ENCODE measurements at regions not wholly inside any gene's neighbourhood (a gene's known extent, or its start where the extent isn't known, plus 50 kb on each side); places are given as distances from the start of the nearest gene placed in this dataset.
A peak's percentile ranks its signal among the peaks of the same experiment; 100 is the strongest.

DNA sequence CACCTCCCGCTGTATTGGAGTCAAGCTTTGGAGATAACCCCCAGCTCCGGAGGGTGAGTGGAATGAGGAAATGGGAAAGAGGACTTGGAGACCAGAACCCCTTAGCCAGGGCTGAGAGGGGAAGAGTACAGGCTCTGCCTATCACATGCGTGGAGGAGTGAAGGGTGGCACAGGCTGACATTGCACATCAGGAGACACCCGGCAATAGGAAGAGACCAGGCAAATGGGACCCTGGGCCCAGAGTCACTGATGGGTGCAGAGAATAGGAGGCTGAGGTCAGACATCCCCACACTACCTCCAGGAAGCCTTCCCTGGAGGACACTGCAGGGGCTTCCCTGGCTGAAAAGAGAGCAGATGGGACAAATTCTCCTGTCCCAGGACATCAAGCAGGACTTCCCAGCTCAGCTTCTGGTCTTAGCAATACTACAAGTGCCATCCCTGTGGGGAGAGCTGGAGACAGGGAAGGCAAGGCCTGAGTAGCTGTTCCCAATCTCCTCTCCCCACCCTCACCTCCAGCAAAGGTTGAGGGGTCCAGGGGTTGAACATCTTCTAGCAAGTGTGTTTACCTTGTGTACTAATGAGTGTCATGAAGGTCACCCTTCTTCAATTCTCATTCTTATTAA lies 160.7 kb downstream of the BUD13 start:
- in situ Hi-C loops (cut with HindIII; ENCODE audit: low pct_unique_long_range_greater_than_20kb, low sequenced_read_pairs): no loop called here
- DNase-seq (ENCODE audit: low read depth): no peak

DNA sequence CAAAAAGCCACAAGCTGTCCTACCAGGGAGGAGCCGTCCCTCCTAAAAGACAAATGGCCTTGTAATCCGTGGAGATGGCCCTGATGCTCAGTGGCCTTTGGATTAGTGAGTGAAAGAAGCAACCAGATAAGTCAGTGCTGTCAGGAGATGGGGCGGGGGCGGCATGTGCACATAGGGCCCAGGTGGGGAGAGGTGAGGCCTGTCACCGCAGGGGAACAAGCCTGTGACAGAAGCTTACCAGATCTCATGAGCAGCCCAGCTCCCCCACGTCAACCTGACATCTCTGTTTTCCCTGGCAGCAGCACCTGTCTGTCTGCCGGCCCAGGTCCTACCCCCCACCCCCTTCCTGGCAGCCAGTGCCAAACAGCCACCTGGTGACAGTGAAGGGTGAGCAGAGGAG lies 162.6 kb downstream of the BUD13 start:
- no peak for DNase-seq (ENCODE audit: low read depth)
- in situ Hi-C loops (cut with HindIII; ENCODE audit: low pct_unique_long_range_greater_than_20kb, low sequenced_read_pairs): no loop called here

DNA sequence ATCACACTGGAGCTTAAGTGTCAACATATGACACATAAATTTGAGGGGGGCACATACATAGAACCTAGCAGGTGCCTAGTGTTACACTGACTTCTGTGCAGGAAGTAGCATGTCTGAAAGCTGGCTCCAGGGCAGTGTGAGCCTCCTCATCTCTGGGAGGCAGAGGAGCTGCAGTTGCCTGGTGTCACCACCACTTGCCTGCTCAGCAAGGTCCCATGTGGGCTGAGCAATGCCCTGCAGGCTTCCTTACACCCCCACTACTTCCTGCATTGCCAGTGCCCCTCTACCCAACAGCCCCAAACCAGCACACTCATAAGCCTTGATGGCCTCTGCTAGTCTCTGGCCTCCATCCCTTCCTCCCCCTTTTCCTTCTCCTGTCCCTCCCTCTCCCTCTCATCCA lies 165.8 kb downstream of the BUD13 start:
- DNase-seq (ENCODE audit: low read depth): no peak
- in situ Hi-C loops (cut with HindIII; ENCODE audit: low pct_unique_long_range_greater_than_20kb, low sequenced_read_pairs): no loop called here

DNA sequence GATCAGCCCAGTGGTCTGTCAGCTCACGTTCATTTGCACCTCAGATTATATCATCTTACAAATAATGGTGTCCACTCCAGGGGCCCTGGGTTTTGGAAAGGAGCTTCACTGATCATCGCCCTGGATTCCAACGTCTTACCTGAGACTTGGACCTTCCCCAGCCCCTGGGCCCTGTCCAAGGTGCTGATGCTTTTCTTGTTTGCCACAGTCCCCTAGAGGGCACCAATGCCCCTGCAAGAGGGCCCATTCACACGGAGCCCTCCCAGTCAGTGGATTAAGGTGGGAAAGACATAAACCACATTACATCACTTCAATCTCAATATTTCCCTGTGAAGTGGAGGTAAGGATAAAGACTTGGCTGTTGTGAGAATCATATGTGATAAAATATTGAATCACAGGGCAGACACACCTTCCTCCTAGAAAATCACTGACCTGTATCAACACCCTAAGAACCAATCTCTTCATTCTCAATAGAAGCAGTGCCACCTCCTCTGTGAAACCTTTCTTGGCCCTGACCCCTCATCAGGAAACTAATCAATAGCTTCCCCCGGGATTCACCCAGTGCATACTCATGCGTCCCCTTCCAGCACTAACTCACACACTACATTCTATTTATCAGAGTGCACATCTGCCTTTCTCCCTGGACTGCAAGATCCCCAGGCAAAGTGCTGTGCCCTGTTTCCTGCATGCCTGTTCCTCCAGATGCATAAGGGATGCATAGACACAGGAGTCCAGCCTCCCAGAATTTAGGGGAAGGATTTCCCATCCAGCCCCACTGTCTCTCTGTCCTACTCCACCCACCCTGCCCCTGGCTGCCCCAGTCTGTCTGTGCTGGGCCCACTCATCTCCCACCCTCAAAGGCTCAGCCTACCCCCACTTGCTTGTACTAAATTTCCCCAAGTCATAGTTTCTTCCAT lies 167.0 kb downstream of the BUD13 start:
- peak; percentile 47 for DNase-seq (ENCODE audit: low read depth)
- in situ Hi-C loops (cut with HindIII; ENCODE audit: low pct_unique_long_range_greater_than_20kb, low sequenced_read_pairs): no loop called here

DNA sequence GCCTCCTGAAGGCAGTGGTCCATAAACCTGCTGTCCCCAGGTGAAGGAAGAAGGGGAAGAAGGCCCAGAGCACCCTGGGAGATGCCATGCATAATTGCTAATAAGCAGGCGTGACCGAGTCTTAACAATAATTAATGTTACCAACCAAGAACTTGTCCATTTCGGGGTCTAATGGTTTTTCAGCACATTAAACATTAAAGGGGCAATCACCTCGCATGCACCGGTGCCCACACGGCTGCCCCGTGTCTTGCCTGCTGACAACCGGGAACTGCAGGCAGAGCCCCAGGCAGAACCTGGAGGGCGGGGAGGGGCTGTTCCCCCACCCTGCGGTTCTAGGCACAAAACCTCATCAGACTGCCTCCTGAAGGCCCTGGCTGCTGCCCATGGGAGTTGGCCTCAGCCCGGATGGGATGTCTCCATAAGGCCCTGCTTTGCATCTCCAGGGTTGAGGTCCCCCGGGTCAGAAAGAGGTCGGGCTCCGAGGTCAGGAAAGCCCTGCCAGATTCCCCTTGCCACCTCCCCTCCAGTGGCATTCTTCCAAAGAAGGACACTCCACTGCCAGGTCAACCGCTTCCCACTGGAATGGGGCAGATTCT lies 169.0 kb downstream of the BUD13 start:
- in situ Hi-C loops (cut with HindIII; ENCODE audit: low pct_unique_long_range_greater_than_20kb, low sequenced_read_pairs): no loop called here
- DNase-seq (ENCODE audit: low read depth): no peak

DNA sequence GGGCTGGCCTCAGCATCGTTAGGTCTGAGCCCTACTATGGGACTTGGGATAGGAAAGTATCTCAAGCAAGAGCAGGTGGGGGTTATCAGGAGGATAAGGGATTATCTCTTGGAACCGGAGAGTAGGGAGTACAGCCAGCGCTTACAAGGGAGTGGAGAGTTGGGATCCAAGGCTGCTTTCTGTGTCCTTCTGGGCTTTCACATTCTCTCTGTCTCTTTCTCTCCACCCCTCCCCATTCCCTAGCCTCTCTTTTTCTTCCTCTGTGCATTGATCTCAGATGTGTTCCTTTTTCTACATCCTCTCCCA lies 170.2 kb downstream of the BUD13 start:
- in situ Hi-C loops (cut with HindIII; ENCODE audit: low pct_unique_long_range_greater_than_20kb, low sequenced_read_pairs): no loop called here
- no peak for DNase-seq (ENCODE audit: low read depth)

DNA sequence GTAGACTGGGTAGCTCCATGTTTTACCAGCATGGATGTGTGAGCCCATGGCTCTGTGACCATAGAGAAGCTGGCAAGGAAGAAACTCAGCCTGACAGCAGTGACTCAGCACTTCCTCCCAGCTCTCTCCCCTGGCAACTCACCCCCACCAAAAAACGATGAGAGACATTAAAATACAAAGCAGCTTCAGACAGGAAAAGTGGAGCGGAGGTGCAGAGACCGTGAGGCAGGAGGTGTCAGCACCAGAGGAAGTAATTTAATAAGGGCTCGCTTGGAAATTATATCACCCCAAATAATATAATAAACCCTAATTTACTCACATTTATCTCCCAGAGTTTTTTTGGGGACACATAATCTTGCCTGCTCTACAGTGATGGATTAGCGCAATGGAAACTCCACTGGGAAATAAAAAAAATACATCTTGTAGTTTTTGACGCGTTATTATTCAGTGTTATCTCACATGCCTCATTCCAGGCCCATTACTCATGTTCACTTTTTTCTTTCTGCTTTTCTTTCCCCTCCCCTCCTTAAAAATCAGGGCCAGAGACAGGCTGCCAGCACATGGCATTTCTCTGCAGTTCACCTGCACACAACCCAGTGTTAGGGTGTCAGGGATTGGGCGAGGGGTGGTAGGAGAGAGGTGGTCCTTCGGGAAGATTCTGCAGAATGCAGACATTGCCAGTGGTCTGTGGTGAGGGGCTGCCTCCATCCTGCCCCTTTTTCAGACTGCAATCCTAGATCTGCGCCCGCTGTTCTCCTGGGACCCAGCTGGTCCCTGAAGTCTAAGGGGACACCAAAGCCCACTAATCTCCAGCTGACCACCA lies 170.8 kb downstream of the BUD13 start:
- in situ Hi-C loops (cut with HindIII; ENCODE audit: low pct_unique_long_range_greater_than_20kb, low sequenced_read_pairs): no loop called here
- no peak for DNase-seq (ENCODE audit: low read depth)

DNA sequence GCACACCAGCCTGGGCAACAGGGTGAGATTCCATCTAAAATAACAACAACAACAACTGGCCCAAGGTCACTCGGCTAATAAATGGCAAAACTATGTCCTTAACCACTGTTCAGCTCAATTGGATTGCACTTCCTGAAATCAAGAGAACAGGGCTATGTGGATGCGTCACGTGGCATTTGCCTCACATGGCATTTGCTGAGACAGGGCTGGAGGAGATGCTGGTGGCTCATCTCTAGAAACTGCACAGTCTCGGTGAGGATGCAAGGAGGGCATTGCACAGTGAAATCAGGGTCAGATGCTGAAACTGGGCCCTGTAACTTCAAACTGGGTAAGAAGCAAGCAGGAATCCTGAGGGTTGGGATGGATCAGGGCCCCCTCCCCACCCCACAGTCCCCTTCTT lies 171.9 kb downstream of the BUD13 start:
- in situ Hi-C loops (cut with HindIII; ENCODE audit: low pct_unique_long_range_greater_than_20kb, low sequenced_read_pairs): no loop called here
- DNase-seq (ENCODE audit: low read depth): no peak

DNA sequence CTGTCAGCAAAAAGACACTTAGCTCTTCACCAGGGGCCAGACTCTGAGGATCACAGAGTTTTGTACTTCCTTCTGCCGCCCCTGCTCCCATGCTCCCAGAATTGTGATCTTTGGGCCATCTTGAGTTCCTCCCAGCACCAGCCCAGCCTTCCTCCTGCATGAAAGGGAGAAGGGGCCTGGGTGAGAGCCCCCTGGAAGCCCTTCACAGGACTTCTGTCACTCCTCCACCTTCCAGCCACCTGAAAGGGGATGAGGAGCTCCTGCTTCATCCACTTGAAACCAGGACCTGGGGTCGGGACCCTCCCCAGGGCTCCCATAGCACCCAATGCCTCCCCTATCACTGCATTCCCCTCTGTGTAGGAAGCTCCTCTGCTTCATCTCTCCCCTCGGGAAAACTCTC lies 174.2 kb downstream of the BUD13 start:
- DNase-seq (ENCODE audit: low read depth): no peak
- in situ Hi-C loops (cut with HindIII; ENCODE audit: low pct_unique_long_range_greater_than_20kb, low sequenced_read_pairs): no loop called here

DNA sequence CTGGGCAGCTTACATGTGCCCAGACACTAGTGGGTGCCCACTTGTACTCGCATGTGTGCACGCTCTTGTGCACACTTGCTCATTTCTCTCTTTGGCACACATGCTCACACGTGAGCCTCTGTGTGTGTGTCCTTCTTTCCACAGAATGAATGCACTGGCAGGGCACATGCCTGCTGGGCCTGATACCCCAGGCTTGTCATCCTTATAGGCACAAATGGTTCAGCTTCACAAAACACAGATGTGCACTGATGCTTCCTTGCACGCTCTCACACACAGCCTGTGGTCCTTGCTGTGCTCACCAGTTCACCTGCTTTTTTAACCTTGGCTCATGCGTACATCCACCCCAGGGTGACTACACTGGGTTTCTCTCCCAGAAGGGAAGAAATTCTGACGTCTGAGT lies 174.8 kb downstream of the BUD13 start:
- in situ Hi-C loops (cut with HindIII; ENCODE audit: low pct_unique_long_range_greater_than_20kb, low sequenced_read_pairs): no loop called here

DNA sequence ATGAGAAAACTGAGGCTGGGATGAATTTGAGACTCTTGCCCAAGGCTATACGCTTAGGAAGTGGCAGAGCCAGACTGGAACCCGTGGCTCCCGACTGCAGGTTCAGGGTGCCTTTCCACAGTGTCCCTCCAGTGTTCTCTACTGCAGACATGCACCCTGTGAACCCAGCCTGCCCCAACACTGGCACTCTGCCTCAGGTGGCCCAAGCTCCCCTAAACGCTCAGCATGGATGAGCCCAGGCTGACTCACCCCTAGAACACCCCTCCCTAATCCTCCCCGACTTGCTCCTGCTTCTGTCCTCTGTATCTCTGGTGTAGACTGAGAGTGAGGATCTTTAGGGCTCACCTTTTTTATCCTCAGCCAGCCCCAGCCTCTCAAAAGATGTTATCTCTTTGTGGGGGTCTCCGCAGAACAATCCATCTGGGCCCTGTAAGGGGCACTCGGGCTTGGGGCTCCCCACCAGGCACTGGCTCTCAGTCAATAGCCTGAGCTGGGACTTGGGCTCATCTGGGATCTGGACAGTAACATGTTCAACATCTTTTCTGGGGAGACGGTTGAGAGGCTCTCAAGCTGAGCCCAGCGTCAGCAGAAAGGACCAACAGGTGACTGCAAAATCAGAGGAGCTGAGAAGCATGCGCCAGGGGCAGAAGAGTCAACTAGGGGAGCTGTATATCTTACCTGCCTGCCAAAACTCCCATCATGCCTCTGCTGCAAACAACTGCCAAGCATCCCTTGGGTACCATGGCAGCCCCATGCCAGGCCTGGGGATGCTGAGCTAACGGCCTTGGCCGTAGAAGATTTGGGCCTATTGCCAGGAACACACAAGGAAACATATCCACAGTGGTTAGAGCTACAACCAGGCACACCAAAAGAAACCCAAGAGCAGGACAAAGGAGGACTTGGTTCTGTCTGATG lies 176.2 kb downstream of the BUD13 start:
- in situ Hi-C loops (cut with HindIII; ENCODE audit: low pct_unique_long_range_greater_than_20kb, low sequenced_read_pairs): no loop called here
- DNase-seq (ENCODE audit: low read depth): no peak

More for the DNA sequence above, 174.8 kb downstream of the BUD13 start:
- DNase-seq (ENCODE audit: low read depth): no peak

DNA sequence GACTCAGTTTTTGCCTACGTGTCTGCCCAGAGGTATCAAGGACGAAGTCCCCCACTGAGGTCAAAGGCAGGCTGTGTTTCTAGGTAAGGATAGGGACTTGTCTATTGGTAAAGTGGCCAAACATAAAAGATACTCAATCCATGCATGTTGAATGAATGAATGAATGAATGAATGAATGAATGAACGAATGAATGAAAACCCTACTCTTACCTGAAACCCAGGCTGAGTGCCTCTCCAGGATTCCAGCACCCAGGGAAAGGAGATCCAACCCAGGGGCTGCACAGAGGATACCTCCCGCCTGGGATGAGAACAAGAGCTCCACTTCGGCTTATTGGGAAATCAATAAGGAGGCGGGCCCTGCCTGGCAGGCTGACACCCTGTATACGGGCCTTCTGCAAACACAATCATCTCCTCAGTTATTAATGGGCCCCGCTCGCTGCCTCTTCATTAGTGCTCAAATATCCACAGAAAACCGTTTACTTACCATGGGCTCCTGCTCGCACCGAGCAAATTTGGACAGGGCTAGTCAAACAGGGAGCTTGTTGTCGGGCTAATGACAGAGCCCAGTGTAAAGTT lies 177.4 kb downstream of the BUD13 start:
- DNase-seq (ENCODE audit: low read depth): no peak
- in situ Hi-C loops (cut with HindIII; ENCODE audit: low pct_unique_long_range_greater_than_20kb, low sequenced_read_pairs): no loop called here

DNA sequence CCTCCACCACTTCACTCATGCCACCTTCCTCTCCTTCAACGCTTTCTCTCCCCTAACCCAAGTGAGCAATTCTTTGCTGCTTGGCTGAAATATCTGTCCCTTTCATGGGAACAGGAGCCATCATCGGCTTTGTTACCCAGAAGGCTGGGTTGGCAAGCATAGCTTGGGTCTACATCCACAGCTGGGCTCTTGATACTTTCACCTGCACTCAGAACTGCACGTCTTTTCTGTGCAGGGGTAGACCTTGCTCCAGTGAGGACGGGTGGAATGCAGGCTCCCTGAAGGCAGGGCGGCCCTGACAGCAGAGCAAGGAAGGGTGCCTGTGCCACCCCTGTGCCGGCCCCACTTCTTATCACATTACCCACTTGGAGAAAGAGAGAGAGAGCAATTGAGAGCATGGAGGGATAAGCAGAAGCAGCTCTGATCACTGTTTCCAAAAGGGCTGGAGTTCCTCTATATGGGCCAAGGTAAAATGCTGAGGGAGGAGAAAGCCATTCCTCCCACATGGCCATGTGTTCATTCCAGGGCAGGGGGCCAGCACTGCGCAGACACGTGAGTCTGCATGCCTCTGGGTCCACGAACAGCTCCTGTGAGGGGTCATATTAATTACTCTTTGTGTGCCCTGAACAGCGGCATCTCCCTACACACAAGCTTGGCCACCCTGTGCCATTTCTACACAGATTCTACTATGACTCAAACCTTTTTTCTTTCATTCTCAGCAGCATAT lies 181.8 kb downstream of the BUD13 start:
- no peak for DNase-seq (ENCODE audit: low read depth)
- in situ Hi-C loops (cut with HindIII; ENCODE audit: low pct_unique_long_range_greater_than_20kb, low sequenced_read_pairs): no loop called here

DNA sequence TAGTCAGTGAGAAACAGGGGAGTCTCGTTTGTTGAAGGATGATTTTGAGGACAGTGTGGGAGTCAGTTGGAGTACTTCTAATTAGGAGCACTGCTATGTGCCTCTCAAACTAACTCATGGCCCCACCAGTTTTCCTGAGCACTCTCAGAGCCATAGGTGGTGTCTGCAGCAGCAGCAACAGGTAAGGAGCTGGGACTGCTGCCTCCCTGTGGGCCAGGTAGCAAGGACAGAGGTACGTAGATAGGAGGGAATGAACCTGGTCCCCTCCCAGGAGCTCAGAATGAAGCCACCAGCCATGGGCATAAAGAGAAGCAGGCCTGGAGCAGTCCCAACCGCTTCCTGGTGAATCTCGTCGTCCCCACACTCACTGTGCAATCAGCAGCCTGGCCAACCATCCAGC lies 183.4 kb downstream of the BUD13 start:
- in situ Hi-C loops (cut with HindIII; ENCODE audit: low pct_unique_long_range_greater_than_20kb, low sequenced_read_pairs): no loop called here
- DNase-seq (ENCODE audit: low read depth): no peak

DNA sequence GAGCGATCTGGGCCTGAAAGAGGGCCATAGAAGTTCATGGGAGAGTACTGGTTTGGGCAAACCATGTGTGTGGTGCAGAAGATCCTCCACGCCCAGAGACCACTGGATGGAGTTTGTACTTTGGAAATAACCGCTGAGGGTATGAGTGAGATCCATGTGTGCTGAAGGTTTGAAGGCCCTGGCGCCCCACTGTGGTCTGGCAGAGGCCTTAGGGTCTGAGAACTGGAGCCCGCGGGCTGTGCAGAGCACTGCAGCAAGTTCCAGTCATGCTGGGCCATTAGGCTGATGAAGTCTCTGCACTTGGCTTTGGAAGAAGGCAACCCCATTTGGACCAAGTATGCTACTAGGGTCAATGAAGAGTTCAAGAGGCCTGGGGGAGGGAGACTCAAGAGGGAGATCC lies 186.4 kb downstream of the BUD13 start:
- no peak for DNase-seq (ENCODE audit: low read depth)
- in situ Hi-C loops (cut with HindIII; ENCODE audit: low pct_unique_long_range_greater_than_20kb, low sequenced_read_pairs): no loop called here

DNA sequence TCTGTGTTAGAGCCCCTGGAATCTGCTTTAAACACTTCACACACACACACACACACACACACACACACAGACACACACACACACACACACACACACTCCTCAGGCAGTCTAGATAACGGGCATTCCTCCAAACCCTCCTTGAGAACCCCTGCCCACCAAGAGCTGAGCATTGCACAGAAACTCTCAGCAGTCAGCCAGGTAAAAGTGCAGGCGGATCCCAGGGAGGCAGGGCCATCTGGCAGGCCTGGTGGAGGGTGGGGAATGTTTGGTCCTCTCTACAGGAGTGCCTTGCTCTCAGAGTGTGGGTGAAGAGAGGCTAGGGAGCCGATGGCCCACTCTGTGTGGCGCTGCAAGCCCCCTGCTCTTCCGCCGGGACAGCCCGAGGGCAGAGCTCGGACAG lies 190.2 kb downstream of the BUD13 start:
- DNase-seq (ENCODE audit: low read depth): no peak
- in situ Hi-C loops (cut with HindIII; ENCODE audit: low pct_unique_long_range_greater_than_20kb, low sequenced_read_pairs): no loop called here

DNA sequence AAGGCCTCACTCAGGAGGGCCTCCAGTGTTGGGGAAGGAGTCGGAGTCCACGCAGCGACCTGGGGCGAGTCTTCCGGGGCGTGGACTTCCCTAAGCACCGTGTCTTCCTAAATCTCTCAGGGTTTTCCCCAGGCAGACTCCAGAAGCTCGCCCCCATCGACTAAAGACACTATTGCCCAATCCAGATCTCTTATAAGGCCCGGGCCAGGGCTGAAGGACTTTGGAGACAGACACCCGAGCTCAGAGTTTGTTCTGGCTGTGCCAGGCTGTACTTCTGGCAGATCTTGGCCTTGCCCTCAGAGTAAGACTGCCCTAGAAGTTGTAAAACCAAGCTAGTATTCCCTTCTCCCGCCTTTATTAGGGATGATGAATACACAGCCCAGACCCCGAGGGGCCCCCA lies 191.4 kb downstream of the BUD13 start:
- no peak for DNase-seq (ENCODE audit: low read depth)
- in situ Hi-C loops (cut with HindIII; ENCODE audit: low pct_unique_long_range_greater_than_20kb, low sequenced_read_pairs): no loop called here

Data from Caki2 (cell line).